ENCODE measurements at regions not wholly inside any gene's neighbourhood (a gene's known extent, or its start where the extent isn't known, plus 50 kb on each side); places are given as distances from the start of the nearest gene placed in this dataset.

DNA sequence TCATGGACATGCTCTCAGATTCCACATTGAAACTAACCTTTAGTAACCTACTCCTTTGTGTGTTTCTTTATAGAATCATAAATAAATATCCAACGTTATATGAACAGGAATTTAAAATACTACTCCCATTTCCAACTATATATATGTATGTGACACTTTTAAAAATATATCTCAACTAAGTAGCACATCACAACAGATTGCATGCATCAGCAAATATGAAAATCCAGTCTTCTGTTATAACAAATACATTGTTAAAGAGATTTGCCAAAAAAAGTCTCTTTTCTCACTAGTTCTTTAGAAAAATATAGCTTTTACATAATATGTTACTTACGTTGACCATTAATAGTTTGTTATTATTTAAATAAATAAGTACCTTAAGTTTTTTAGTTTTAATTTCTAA, 1608.6 kb upstream of the RAG2 start:
- Histone ChIP-seq H3K9ac (ENCODE audit: extremely low read depth, insufficient read length, low read length) (no peak overlapping the region), H2BK5ac (ENCODE audit: insufficient read length, low read length) (no peak overlapping the region), H2BK20ac (ENCODE audit: low read depth, low read length, poor library complexity, severe bottlenecking) (no peak overlapping the region), H3K14ac (ENCODE audit: insufficient read depth, low read length) (no peak overlapping the region), H2BK120ac (ENCODE audit: low read depth, low read length, poor library complexity, severe bottlenecking) (no peak overlapping the region), H2AK5ac (ENCODE audit: insufficient read length, low read length) (no peak overlapping the region), H3K79me2 (ENCODE audit: insufficient read depth, low read length) (no peaks in the 10 kb centered on the region), H3K23ac (ENCODE audit: insufficient read length, low read depth, low read length) (no peak overlapping the region), H3K23me2 (ENCODE audit: insufficient read length, low read depth, low read length, poor library complexity, severe bottlenecking) (no peaks in the 10 kb centered on the region), H3T11ph (ENCODE audit: low read length) (no peak overlapping the region), H2BK15ac (ENCODE audit: low read depth, low read length) (no peak overlapping the region), H4K20me1 (ENCODE audit: control insufficient read depth, insufficient read depth, insufficient read length) (no peaks in the 10 kb centered on the region), H3K4me2 (ENCODE audit: insufficient read depth, insufficient read length, low read length) (no peak overlapping the region), H3K27me3 (ENCODE audit: insufficient read depth, low read length) (no peaks in the 10 kb centered on the region), H4K5ac (ENCODE audit: insufficient read length, low read depth, low read length) (no peak overlapping the region), H3K4me1 (ENCODE audit: insufficient read depth, low read length) (no peaks in the 10 kb centered on the region), H3K9me3 (ENCODE audit: control insufficient read depth, low read depth, low read length) (no peaks in the 10 kb centered on the region), H3K18ac (ENCODE audit: insufficient read length, low read depth, low read length) (no peak overlapping the region), H4K91ac (ENCODE audit: insufficient read length, low read depth, low read length) (no peak overlapping the region), H4K8ac (replicated peaks; ENCODE audit: insufficient read length, low read depth, low read length) (no peak overlapping the region), H2AFZ (ENCODE audit: low read length) (no peak overlapping the region), H3K4ac (ENCODE audit: low read depth, low read length) (no peak overlapping the region), H3K79me1 (ENCODE audit: insufficient read depth, low read depth, low read length, poor library complexity, severe bottlenecking) (no peaks in the 10 kb centered on the region), H3K27ac (ENCODE audit: insufficient read length, low read depth, low read length) (no peak overlapping the region), H2BK12ac (ENCODE audit: insufficient read length, low read depth, low read length) (no peak overlapping the region), H3K56ac (ENCODE audit: insufficient read length, low read depth, low read length) (no peak overlapping the region)
- Mint-ChIP-seq H3K9me3 (no peaks in the 10 kb centered on the region), H3K36me3 (ENCODE audit: insufficient read depth in 1 of 3, low read depth in 3 of 3) (peaks cover 0 to 5% (median 2%) of the 10 kb centered on the region in 3 experiments; a peak in 3 of 7 replicates), H3K4me3 (no peak overlapping the region), H3K4me1 (no peaks in the 10 kb centered on the region), H3K27me3 (ENCODE audit: low read depth) (no peaks in the 10 kb centered on the region), H3K27ac (no peak overlapping the region)
- no CpG with 5 or more reads among the region's 2 CpGs for WGBS (ENCODE audit: extremely low coverage, insufficient read length, low lambda C conversion rate)
- DNase-seq, result no peak
- TF ChIP-seq, protein P1, sequence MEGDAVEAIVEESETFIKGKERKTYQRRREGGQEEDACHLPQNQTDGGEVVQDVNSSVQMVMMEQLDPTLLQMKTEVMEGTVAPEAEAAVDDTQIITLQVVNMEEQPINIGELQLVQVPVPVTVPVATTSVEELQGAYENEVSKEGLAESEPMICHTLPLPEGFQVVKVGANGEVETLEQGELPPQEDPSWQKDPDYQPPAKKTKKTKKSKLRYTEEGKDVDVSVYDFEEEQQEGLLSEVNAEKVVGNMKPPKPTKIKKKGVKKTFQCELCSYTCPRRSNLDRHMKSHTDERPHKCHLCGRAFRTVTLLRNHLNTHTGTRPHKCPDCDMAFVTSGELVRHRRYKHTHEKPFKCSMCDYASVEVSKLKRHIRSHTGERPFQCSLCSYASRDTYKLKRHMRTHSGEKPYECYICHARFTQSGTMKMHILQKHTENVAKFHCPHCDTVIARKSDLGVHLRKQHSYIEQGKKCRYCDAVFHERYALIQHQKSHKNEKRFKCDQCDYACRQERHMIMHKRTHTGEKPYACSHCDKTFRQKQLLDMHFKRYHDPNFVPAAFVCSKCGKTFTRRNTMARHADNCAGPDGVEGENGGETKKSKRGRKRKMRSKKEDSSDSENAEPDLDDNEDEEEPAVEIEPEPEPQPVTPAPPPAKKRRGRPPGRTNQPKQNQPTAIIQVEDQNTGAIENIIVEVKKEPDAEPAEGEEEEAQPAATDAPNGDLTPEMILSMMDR (conservative IDR thresholded peaks at IDR 0.05), result no peak
